ENCODE measurements at regions not wholly inside any gene's neighbourhood (a gene's known extent, or its start where the extent isn't known, plus 50 kb on each side); places are given as distances from the start of the nearest gene placed in this dataset.
"Not testable (repeated sequence)": the region's sequence is repeated elsewhere in the genome, so short reads cannot be mapped to it uniquely, and the experiment has no call there.

GRCh38 chrX:53768865-53769264, 82.3 kb upstream of the HUWE1 start:
- no peak overlapping the region for H3K4me3 ChIP-seq (ENCODE audit: low read depth, low read length)
- DNase-seq (ENCODE audit: low read depth): no peak
- TF ChIP-seq CTCF (IDR thresholded peaks at IDR 0.05; ENCODE audit: low read depth, low read length) (no peak), MAX (IDR thresholded peaks at IDR 0.05; ENCODE audit: low read depth, low read length) (no peak), MYC (IDR thresholded peaks at IDR 0.05; ENCODE audit: low read depth, low read length) (no peak), POLR2A (IDR thresholded peaks at IDR 0.05; ENCODE audit: extremely low read depth, insufficient read length) (no peak)

GRCh38 chrX:53768451-53768850, 81.9 kb upstream of the HUWE1 start:
- no peak for DNase-seq (ENCODE audit: low read depth)

GRCh38 chrX:53767544-53767943, 81.0 kb upstream of the HUWE1 start:
- TF ChIP-seq MYC (IDR thresholded peaks at IDR 0.05; ENCODE audit: low read depth, low read length) (no peak), CTCF (IDR thresholded peaks at IDR 0.05; ENCODE audit: low read depth, low read length) (no peak), MAX (IDR thresholded peaks at IDR 0.05; ENCODE audit: low read depth, low read length) (no peak), POLR2A (IDR thresholded peaks at IDR 0.05; ENCODE audit: extremely low read depth, insufficient read length) (no peak)

More at GRCh38 chrX:53768451-53768850, 81.9 kb upstream of the HUWE1 start:
- TF ChIP-seq MAX (IDR thresholded peaks at IDR 0.05; ENCODE audit: low read depth, low read length): no peak
- no peak for TF ChIP-seq CTCF (IDR thresholded peaks at IDR 0.05; ENCODE audit: low read depth, low read length)
- no peak for TF ChIP-seq POLR2A (IDR thresholded peaks at IDR 0.05; ENCODE audit: extremely low read depth, insufficient read length)
- no peak for TF ChIP-seq MYC (IDR thresholded peaks at IDR 0.05; ENCODE audit: low read depth, low read length)
- no peak overlapping the region for H3K4me3 ChIP-seq (ENCODE audit: low read depth, low read length)

GRCh38 chrX:53757181-53757580, 70.7 kb upstream of the HUWE1 start:
- H3K4me3 ChIP-seq (ENCODE audit: low read depth, low read length); DNase-seq (ENCODE audit: low read depth): not testable (repeated sequence)

More at GRCh38 chrX:53767544-53767943, 81.0 kb upstream of the HUWE1 start:
- DNase-seq (ENCODE audit: low read depth): no peak
- H3K4me3 ChIP-seq (ENCODE audit: low read depth, low read length): no peak overlapping the region

GRCh38 chrX:53746718-53747117, 60.2 kb upstream of the HUWE1 start:
- no peak overlapping the region for H3K4me3 ChIP-seq (ENCODE audit: low read depth, low read length)
- TF ChIP-seq MYC (IDR thresholded peaks at IDR 0.05; ENCODE audit: low read depth, low read length) (no peak), CTCF (IDR thresholded peaks at IDR 0.05; ENCODE audit: low read depth, low read length) (no peak), MAX (IDR thresholded peaks at IDR 0.05; ENCODE audit: low read depth, low read length) (no peak)
- no peak for DNase-seq (ENCODE audit: low read depth)

GRCh38 chrX:53743244-53743643, 56.7 kb upstream of the HUWE1 start:
- no peak overlapping the region for H3K4me3 ChIP-seq (ENCODE audit: low read depth, low read length)
- no peak for TF ChIP-seq MAX (IDR thresholded peaks at IDR 0.05; ENCODE audit: low read depth, low read length)
- no peak for TF ChIP-seq CTCF (IDR thresholded peaks at IDR 0.05; ENCODE audit: low read depth, low read length)
- TF ChIP-seq POLR2A (IDR thresholded peaks at IDR 0.05; ENCODE audit: extremely low read depth, insufficient read length): no peak
- TF ChIP-seq MYC (IDR thresholded peaks at IDR 0.05; ENCODE audit: low read depth, low read length): no peak
- no peak for DNase-seq (ENCODE audit: low read depth)

Measured in NB4 (cell line).